ENCODE measurements at regions not wholly inside any gene's neighbourhood (a gene's known extent, or its start where the extent isn't known, plus 50 kb on each side); places are given as distances from the start of the nearest gene placed in this dataset.
A peak's percentile ranks its signal among the peaks of the same experiment; 100 is the strongest.

DNA sequence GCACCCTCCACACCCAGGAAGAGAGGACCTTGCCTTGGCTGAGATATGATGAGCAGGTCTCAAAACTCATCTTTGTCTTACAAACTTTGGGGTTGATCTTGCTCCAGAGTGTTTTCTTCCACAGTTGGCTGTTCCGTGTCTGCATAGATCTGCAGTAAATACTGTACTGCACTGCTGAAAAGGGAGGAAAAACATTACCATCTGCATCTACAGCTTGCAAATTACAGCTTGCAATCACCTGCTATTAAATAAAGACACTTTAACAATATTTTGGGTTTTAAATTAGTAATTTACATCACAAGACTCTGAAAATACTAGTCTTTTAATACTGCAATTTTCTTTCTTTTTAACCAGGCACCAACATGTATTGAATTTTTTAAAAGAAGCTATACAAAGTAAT lies 499.5 kb downstream of the STIM2 start:
- H3K4me3 ChIP-seq (replicated peaks in 1 of 4; ENCODE audit: control extremely low read depth in 1 of 4, insufficient read depth in 1 of 4, low read depth in 3 of 4, low read length in 4 of 4) = no peak overlapping the region
- no peaks in the 10 kb centered on the region for H3K9me3 ChIP-seq (ENCODE audit: control insufficient read depth, insufficient read depth, low read depth, low read length)
- no peak overlapping the region for H3K9ac ChIP-seq (ENCODE audit: insufficient read depth, low read length)
- H3K36me3 ChIP-seq (ENCODE audit: control insufficient read depth, insufficient read depth, low read length) = no peaks in the 10 kb centered on the region
- H3K27ac ChIP-seq (ENCODE audit: insufficient read depth, low read length) = no peak overlapping the region
- H4K20me1 ChIP-seq (ENCODE audit: control insufficient read depth, extremely low read depth, insufficient read depth, low read length) = no peaks in the 10 kb centered on the region
- DNase-seq (ENCODE audit: low read depth in 2 of 2) = no peak
- TF ChIP-seq EZH2 (IDR thresholded peaks at IDR 0.05; ENCODE audit: low read length, missing control alignments) (no peak), CTCF (conservative IDR thresholded peaks at IDR 0.05 in 1 of 2, IDR thresholded peaks at IDR 0.05 in 1 of 2; ENCODE audit: low read depth in 1 of 2, low read length in 2 of 2) (no peak)
- H3K27me3 ChIP-seq (ENCODE audit: control insufficient read depth, insufficient read depth, low read length) = no peaks in the 10 kb centered on the region
- no peak overlapping the region for H2AFZ ChIP-seq (ENCODE audit: low read length)
- H3K4me2 ChIP-seq (ENCODE audit: extremely low read depth, insufficient read depth, low read length) = no peak overlapping the region
- no peaks in the 10 kb centered on the region for H3K4me1 ChIP-seq (ENCODE audit: control insufficient read depth, extremely low read depth, insufficient read depth, low read length)
- H3K79me2 ChIP-seq (ENCODE audit: control insufficient read depth, insufficient read depth, low read length) = no peaks in the 10 kb centered on the region

GRCh38 chr4:27360790-27361267 lies 500.2 kb downstream of the STIM2 start:
- no peak overlapping the region for H3K27ac ChIP-seq (ENCODE audit: insufficient read depth, low read length)
- H4K20me1 ChIP-seq (ENCODE audit: control insufficient read depth, extremely low read depth, insufficient read depth, low read length) = no peaks in the 10 kb centered on the region
- no peaks in the 10 kb centered on the region for H3K27me3 ChIP-seq (ENCODE audit: control insufficient read depth, insufficient read depth, low read length)
- no peak overlapping the region for H2AFZ ChIP-seq (ENCODE audit: low read length)
- H3K4me3 ChIP-seq (replicated peaks in 1 of 4; ENCODE audit: control extremely low read depth in 1 of 4, insufficient read depth in 1 of 4, low read depth in 3 of 4, low read length in 4 of 4) = no peak overlapping the region
- H3K4me2 ChIP-seq (ENCODE audit: extremely low read depth, insufficient read depth, low read length) = no peak overlapping the region
- TF ChIP-seq CTCF (conservative IDR thresholded peaks at IDR 0.05 in 1 of 2, IDR thresholded peaks at IDR 0.05 in 1 of 2; ENCODE audit: low read depth in 1 of 2, low read length in 2 of 2) (no peak), EZH2 (IDR thresholded peaks at IDR 0.05; ENCODE audit: low read length, missing control alignments) (no peak)
- no peaks in the 10 kb centered on the region for H3K9me3 ChIP-seq (ENCODE audit: control insufficient read depth, insufficient read depth, low read depth, low read length)
- no peaks in the 10 kb centered on the region for H3K79me2 ChIP-seq (ENCODE audit: control insufficient read depth, insufficient read depth, low read length)
- DNase-seq (ENCODE audit: low read depth in 2 of 2) = peak in 1 of 2 donors; percentile 88
- H3K4me1 ChIP-seq (ENCODE audit: control insufficient read depth, extremely low read depth, insufficient read depth, low read length) = no peaks in the 10 kb centered on the region
- no peak overlapping the region for H3K9ac ChIP-seq (ENCODE audit: insufficient read depth, low read length)
- H3K36me3 ChIP-seq (ENCODE audit: control insufficient read depth, insufficient read depth, low read length) = no peaks in the 10 kb centered on the region

DNA sequence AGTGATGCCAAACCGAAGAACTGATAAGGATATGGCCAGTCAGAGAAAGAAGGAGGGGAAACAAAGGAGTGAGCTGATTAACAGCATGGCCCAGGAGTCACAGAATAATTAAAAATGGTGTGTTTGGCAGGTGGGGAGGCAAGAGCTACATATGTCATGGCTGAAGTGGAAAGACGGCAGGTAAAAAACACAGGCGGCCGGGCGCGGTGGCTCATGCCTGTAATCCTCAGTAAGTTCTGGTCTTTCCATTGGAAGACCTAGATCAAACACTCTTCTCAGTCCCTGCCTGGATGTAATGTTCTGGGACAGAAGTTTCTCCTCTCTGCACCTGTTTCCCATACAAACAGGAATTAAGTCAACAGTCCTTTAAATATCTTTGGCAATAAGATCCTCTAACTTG lies 503.9 kb downstream of the STIM2 start:
- Histone ChIP-seq H2AFZ (ENCODE audit: low read length) (no peak overlapping the region), H3K4me3 (replicated peaks in 1 of 4; ENCODE audit: control extremely low read depth in 1 of 4, insufficient read depth in 1 of 4, low read depth in 3 of 4, low read length in 4 of 4) (no peak overlapping the region), H3K27me3 (ENCODE audit: control insufficient read depth, insufficient read depth, low read length) (no peaks in the 10 kb centered on the region), H3K4me1 (ENCODE audit: control insufficient read depth, extremely low read depth, insufficient read depth, low read length) (no peaks in the 10 kb centered on the region), H3K79me2 (ENCODE audit: control insufficient read depth, insufficient read depth, low read length) (no peaks in the 10 kb centered on the region), H4K20me1 (ENCODE audit: control insufficient read depth, extremely low read depth, insufficient read depth, low read length) (no peaks in the 10 kb centered on the region), H3K27ac (ENCODE audit: insufficient read depth, low read length) (no peak overlapping the region), H3K4me2 (ENCODE audit: extremely low read depth, insufficient read depth, low read length) (no peak overlapping the region), H3K9ac (ENCODE audit: insufficient read depth, low read length) (no peak overlapping the region), H3K9me3 (ENCODE audit: control insufficient read depth, insufficient read depth, low read depth, low read length) (no peaks in the 10 kb centered on the region), H3K36me3 (ENCODE audit: control insufficient read depth, insufficient read depth, low read length) (no peaks in the 10 kb centered on the region)
- TF ChIP-seq CTCF (conservative IDR thresholded peaks at IDR 0.05 in 1 of 2, IDR thresholded peaks at IDR 0.05 in 1 of 2; ENCODE audit: low read depth in 1 of 2, low read length in 2 of 2) (no peak), EZH2 (IDR thresholded peaks at IDR 0.05; ENCODE audit: low read length, missing control alignments) (no peak)
- no peak for DNase-seq (ENCODE audit: low read depth in 2 of 2)

Measured in fibroblast of lung (primary cell).